ENCODE measurements at regions not wholly inside any gene's neighbourhood (a gene's known extent, or its start where the extent isn't known, plus 50 kb on each side); places are given as distances from the start of the nearest gene placed in this dataset.
A peak's percentile ranks its signal among the peaks of the same experiment; 100 is the strongest.
"Not testable (repeated sequence)": the region's sequence is repeated elsewhere in the genome, so short reads cannot be mapped to it uniquely, and the experiment has no call there.

DNA sequence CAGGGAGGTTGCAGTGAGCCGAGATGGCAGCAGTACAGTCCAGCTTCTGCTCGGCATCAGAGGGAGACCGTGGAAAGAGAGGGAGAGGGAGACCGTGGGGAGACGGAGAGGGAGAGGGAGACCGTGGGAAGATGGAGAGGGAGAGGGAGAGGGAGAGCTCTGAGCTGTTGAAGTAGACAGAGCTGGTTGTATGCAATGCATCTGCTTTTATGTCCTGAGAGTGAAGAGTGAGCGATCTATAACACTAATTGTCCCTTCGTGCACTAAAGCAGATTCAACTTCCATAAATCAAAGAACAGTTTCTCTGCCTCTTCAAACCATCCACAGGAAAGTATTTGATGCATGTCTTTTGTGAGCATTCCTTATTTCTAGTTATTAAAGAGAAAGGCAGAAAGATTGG is 300.6 kb downstream of the FLRT2 start:
- H3K27me3 ChIP-seq (replicated peaks in 2 of 5; ENCODE audit: control insufficient read depth in 4 of 5, insufficient read depth in 5 of 5, low read length in 4 of 5); H3K4me1 ChIP-seq (ENCODE audit: control extremely low read depth in 1 of 4, control insufficient read depth in 4 of 4, insufficient read depth in 4 of 4, low read length in 3 of 4); H3K9me3 ChIP-seq (ENCODE audit: control extremely low read depth in 1 of 5, control insufficient read depth in 4 of 5, insufficient read depth in 2 of 5, low read depth in 1 of 5, low read length in 4 of 5); POLR2A ChIA-PET; H3K27ac ChIP-seq (ENCODE audit: insufficient read depth in 1 of 2, low read depth in 1 of 2, low read length in 2 of 2, poor library complexity in 1 of 2, severe bottlenecking in 2 of 2); DNase-seq; CTCF ChIA-PET; H3K4me3 ChIP-seq (ENCODE audit: control insufficient read depth in 1 of 7, extremely low read depth in 1 of 7, insufficient read depth in 4 of 7, low read depth in 2 of 7, low read length in 6 of 7); H3K36me3 ChIP-seq (ENCODE audit: control insufficient read depth in 4 of 4, insufficient read depth in 4 of 4, low read length in 3 of 4): not testable (repeated sequence)
- 97% methylated on average over 6 of the region's 8 CpGs for WGBS (ENCODE audit: insufficient coverage)

DNA sequence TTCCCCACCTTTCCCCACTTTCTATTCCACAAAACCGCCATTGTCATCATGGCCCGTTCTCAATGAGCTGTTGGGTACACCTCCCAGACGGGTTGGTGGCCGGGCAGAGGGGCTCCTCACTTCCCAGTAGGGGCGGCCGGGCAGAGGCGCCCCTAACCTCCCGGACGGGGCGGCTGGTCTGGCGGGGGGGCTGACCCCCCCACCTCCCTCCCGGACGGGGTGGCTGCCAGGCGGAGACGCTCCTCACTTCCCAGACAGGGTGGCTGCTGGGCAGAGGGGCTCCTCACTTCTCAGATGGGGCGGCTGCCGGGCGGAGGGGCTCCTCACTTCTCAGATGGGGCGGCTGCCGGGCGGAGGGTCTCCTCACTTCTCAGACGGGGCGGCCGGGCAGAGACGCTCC is 299.7 kb downstream of the FLRT2 start:
- DNase-seq; H3K4me3 ChIP-seq (ENCODE audit: control insufficient read depth in 1 of 7, extremely low read depth in 1 of 7, insufficient read depth in 4 of 7, low read depth in 2 of 7, low read length in 6 of 7); H3K4me1 ChIP-seq (ENCODE audit: control extremely low read depth in 1 of 4, control insufficient read depth in 4 of 4, insufficient read depth in 4 of 4, low read length in 3 of 4); H3K27me3 ChIP-seq (replicated peaks in 2 of 5; ENCODE audit: control insufficient read depth in 4 of 5, insufficient read depth in 5 of 5, low read length in 4 of 5); H3K9me3 ChIP-seq (ENCODE audit: control extremely low read depth in 1 of 5, control insufficient read depth in 4 of 5, insufficient read depth in 2 of 5, low read depth in 1 of 5, low read length in 4 of 5); H3K27ac ChIP-seq (ENCODE audit: insufficient read depth in 1 of 2, low read depth in 1 of 2, low read length in 2 of 2, poor library complexity in 1 of 2, severe bottlenecking in 2 of 2); CTCF ChIA-PET; H3K36me3 ChIP-seq (ENCODE audit: control insufficient read depth in 4 of 4, insufficient read depth in 4 of 4, low read length in 3 of 4); POLR2A ChIA-PET: not testable (repeated sequence)
- WGBS (ENCODE audit: insufficient coverage), result no CpG with 5 or more reads among the region's 25 CpGs

DNA sequence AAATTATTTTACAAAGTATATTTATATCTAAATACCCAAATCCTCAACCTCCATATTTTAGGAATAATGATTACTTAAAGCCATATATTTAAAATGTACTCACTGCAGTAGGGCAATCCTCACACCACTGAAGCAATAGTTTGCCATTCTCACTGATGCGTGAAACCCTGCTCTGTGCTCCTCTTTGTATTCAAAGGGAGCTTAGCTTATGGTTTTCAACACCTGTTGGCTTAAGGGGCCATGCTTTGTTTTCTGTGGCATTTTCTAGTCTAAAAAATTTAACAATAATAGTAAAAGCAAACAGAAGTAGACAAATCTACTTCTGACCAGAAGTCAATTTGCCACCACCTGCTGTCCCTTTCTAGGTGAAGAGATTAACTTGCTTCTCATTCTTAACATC is 294.6 kb downstream of the FLRT2 start:
- WGBS (ENCODE audit: insufficient coverage), result no CpG with 5 or more reads among the region's 1 CpG
- no peak overlapping the region for H3K27ac ChIP-seq (ENCODE audit: insufficient read depth in 1 of 2, low read depth in 1 of 2, low read length in 2 of 2, poor library complexity in 1 of 2, severe bottlenecking in 2 of 2)
- H3K27me3 ChIP-seq (replicated peaks in 2 of 5; ENCODE audit: control insufficient read depth in 4 of 5, insufficient read depth in 5 of 5, low read length in 4 of 5), result no peaks in the 10 kb centered on the region
- no peak for DNase-seq
- H3K9me3 ChIP-seq (ENCODE audit: control extremely low read depth in 1 of 5, control insufficient read depth in 4 of 5, insufficient read depth in 2 of 5, low read depth in 1 of 5, low read length in 4 of 5), result no peaks in the 10 kb centered on the region
- ChIA-PET CTCF (no interaction called here), POLR2A (no interaction called here)
- no peaks in the 10 kb centered on the region for H3K4me1 ChIP-seq (ENCODE audit: control extremely low read depth in 1 of 4, control insufficient read depth in 4 of 4, insufficient read depth in 4 of 4, low read length in 3 of 4)
- no peaks in the 10 kb centered on the region for H3K36me3 ChIP-seq (ENCODE audit: control insufficient read depth in 4 of 4, insufficient read depth in 4 of 4, low read length in 3 of 4)
- no peak overlapping the region for H3K4me3 ChIP-seq (ENCODE audit: control insufficient read depth in 1 of 7, extremely low read depth in 1 of 7, insufficient read depth in 4 of 7, low read depth in 2 of 7, low read length in 6 of 7)

DNA sequence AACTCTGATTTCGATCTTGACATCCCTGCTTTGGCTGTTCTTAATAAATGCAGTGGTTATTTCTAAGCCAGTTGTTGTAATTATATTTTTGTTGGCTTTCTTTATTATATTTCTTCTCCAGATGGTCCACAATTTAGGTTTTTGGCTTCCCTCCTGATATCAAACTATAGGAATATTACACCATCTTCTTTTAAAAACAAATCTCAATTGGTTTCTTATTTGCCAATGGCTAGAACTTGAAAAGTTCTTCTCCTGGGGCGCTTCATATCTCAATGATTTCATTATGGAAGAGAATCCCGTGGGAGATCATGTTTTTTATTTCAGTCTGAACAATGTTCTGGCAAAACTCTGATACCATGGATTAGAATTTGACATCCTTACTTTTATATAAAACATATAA is 292.3 kb downstream of the FLRT2 start:
- no peaks in the 10 kb centered on the region for H3K9me3 ChIP-seq (ENCODE audit: control extremely low read depth in 1 of 5, control insufficient read depth in 4 of 5, insufficient read depth in 2 of 5, low read depth in 1 of 5, low read length in 4 of 5)
- no peaks in the 10 kb centered on the region for H3K4me1 ChIP-seq (ENCODE audit: control extremely low read depth in 1 of 4, control insufficient read depth in 4 of 4, insufficient read depth in 4 of 4, low read length in 3 of 4)
- no peak overlapping the region for H3K4me3 ChIP-seq (ENCODE audit: control insufficient read depth in 1 of 7, extremely low read depth in 1 of 7, insufficient read depth in 4 of 7, low read depth in 2 of 7, low read length in 6 of 7)
- ChIA-PET CTCF (no interaction called here), POLR2A (no interaction called here)
- no peaks in the 10 kb centered on the region for H3K27me3 ChIP-seq (replicated peaks in 2 of 5; ENCODE audit: control insufficient read depth in 4 of 5, insufficient read depth in 5 of 5, low read length in 4 of 5)
- 100% methylated on average over 2 of the region's 3 CpGs for WGBS (ENCODE audit: insufficient coverage)
- no peaks in the 10 kb centered on the region for H3K36me3 ChIP-seq (ENCODE audit: control insufficient read depth in 4 of 4, insufficient read depth in 4 of 4, low read length in 3 of 4)
- DNase-seq, result no peak
- no peak overlapping the region for H3K27ac ChIP-seq (ENCODE audit: insufficient read depth in 1 of 2, low read depth in 1 of 2, low read length in 2 of 2, poor library complexity in 1 of 2, severe bottlenecking in 2 of 2)

DNA sequence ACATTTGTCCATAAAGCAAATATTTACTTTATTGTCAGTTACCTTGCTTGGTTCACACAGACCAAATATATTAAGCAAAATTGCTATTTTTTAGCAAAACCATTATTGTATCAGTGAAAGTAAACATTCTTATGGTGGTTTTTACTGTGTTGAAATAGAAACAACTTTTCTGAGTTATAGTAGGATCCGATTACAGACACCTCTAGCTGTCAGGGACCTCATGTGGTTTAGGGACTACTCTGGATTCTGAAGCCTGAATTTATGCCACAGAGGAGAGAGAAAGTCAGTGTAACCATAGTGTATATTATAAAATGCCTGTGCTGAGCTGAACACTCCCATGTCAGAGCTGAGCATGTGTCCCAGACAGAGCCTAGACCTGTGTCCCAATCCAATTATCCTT is 287.5 kb downstream of the FLRT2 start:
- WGBS (ENCODE audit: insufficient coverage), result 100% methylated on average over 1 of the region's 1 CpG
- no peak for DNase-seq
- Histone ChIP-seq H3K36me3 (ENCODE audit: control insufficient read depth in 4 of 4, insufficient read depth in 4 of 4, low read length in 3 of 4) (no peaks in the 10 kb centered on the region), H3K4me3 (ENCODE audit: control insufficient read depth in 1 of 7, extremely low read depth in 1 of 7, insufficient read depth in 4 of 7, low read depth in 2 of 7, low read length in 6 of 7) (no peak overlapping the region), H3K9me3 (ENCODE audit: control extremely low read depth in 1 of 5, control insufficient read depth in 4 of 5, insufficient read depth in 2 of 5, low read depth in 1 of 5, low read length in 4 of 5) (no peaks in the 10 kb centered on the region), H3K27ac (ENCODE audit: insufficient read depth in 1 of 2, low read depth in 1 of 2, low read length in 2 of 2, poor library complexity in 1 of 2, severe bottlenecking in 2 of 2) (no peak overlapping the region), H3K4me1 (ENCODE audit: control extremely low read depth in 1 of 4, control insufficient read depth in 4 of 4, insufficient read depth in 4 of 4, low read length in 3 of 4) (peaks cover 0 to 15% (median 11%) of the 10 kb centered on the region in 4 experiments), H3K27me3 (replicated peaks in 2 of 5; ENCODE audit: control insufficient read depth in 4 of 5, insufficient read depth in 5 of 5, low read length in 4 of 5) (no peaks in the 10 kb centered on the region)
- CTCF ChIA-PET, result no interaction called here
- POLR2A ChIA-PET, result no interaction called here

DNA sequence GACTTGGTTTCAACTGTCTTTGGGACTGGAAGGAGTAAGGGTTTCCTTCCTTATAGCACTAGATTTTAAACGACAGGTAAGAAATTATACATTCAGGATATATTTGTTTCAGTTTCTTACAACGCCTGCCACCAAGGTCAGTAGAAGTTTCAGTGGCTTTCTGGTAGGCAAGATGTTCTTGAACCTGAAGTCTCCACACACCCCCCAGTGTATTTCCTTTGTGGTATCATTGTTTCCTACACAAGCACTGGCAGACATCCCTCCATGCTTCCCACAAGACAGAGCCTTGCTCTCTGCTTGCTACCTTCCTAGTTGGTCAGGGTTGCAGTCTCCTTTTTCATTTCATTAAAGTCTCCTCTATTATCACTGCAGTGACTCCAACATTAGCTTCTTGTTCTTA is 283.1 kb downstream of the FLRT2 start:
- Histone ChIP-seq H3K36me3 (ENCODE audit: control insufficient read depth in 4 of 4, insufficient read depth in 4 of 4, low read length in 3 of 4) (no peaks in the 10 kb centered on the region), H3K27me3 (replicated peaks in 2 of 5; ENCODE audit: control insufficient read depth in 4 of 5, insufficient read depth in 5 of 5, low read length in 4 of 5) (no peaks in the 10 kb centered on the region), H3K4me1 (ENCODE audit: control extremely low read depth in 1 of 4, control insufficient read depth in 4 of 4, insufficient read depth in 4 of 4, low read length in 3 of 4) (peaks cover 0 to 26% (median 20%) of the 10 kb centered on the region in 4 experiments), H3K27ac (ENCODE audit: insufficient read depth in 1 of 2, low read depth in 1 of 2, low read length in 2 of 2, poor library complexity in 1 of 2, severe bottlenecking in 2 of 2) (peak overlapping the region; percentile 18 to 71), H3K4me3 (ENCODE audit: control insufficient read depth in 1 of 7, extremely low read depth in 1 of 7, insufficient read depth in 4 of 7, low read depth in 2 of 7, low read length in 6 of 7) (peak overlapping the region in 2 of 7 experiments; percentile 23 to 34), H3K9me3 (ENCODE audit: control extremely low read depth in 1 of 5, control insufficient read depth in 4 of 5, insufficient read depth in 2 of 5, low read depth in 1 of 5, low read length in 4 of 5) (no peaks in the 10 kb centered on the region)
- ChIA-PET CTCF (no interaction called here), POLR2A (no interaction called here)
- no CpG with 5 or more reads among the region's 2 CpGs for WGBS (ENCODE audit: insufficient coverage)
- peak; percentile 38 to 88 (median 84) for DNase-seq

DNA sequence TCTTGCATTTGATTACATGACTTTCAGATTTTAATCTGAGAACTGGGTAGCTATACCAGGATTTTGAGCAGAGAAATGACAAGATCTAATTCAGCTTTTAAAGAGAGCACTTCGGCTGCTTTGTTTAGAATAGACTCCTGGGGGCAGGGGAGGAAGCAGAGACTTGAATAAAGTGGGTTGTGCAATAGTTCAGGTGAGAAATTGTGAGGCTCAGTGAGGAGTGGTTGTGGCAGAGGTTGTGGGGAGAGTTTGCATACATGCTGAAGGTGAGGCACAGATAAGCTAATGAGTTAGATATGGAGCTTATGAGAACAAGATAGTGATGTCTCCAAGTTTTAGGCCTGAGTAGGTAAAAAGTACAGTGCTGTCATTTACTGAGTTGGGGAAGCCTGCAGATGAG is 281.4 kb downstream of the FLRT2 start:
- Histone ChIP-seq H3K9me3 (ENCODE audit: control extremely low read depth in 1 of 5, control insufficient read depth in 4 of 5, insufficient read depth in 2 of 5, low read depth in 1 of 5, low read length in 4 of 5) (no peaks in the 10 kb centered on the region), H3K4me1 (ENCODE audit: control extremely low read depth in 1 of 4, control insufficient read depth in 4 of 4, insufficient read depth in 4 of 4, low read length in 3 of 4) (peaks cover 0 to 26% (median 20%) of the 10 kb centered on the region in 4 experiments), H3K27me3 (replicated peaks in 2 of 5; ENCODE audit: control insufficient read depth in 4 of 5, insufficient read depth in 5 of 5, low read length in 4 of 5) (no peaks in the 10 kb centered on the region), H3K4me3 (ENCODE audit: control insufficient read depth in 1 of 7, extremely low read depth in 1 of 7, insufficient read depth in 4 of 7, low read depth in 2 of 7, low read length in 6 of 7) (no peak overlapping the region), H3K27ac (ENCODE audit: insufficient read depth in 1 of 2, low read depth in 1 of 2, low read length in 2 of 2, poor library complexity in 1 of 2, severe bottlenecking in 2 of 2) (no peak overlapping the region), H3K36me3 (ENCODE audit: control insufficient read depth in 4 of 4, insufficient read depth in 4 of 4, low read length in 3 of 4) (no peaks in the 10 kb centered on the region)
- DNase-seq, result no peak
- ChIA-PET POLR2A (no interaction called here), CTCF (no interaction called here)
- WGBS (ENCODE audit: insufficient coverage), result 90% methylated on average over 1 of the region's 1 CpG

DNA sequence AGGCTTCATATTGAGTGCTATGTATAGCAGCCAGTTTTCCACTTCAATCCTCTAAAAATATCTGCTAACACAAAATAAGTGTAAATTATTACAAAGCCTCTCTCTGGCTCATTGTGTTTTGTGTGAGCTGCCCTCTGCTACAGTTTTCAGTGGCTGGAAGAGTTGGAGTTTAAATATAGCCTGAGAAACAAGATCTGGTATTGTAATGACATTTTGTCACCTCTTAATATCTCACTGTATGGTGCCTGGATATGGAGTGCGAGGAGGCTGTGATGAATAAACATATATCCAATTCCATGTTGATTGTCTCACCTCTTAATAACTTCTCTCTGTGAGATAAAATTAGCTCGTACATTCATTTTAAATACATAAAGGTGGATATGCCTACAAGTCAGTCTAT is 269.7 kb downstream of the FLRT2 start:
- no peaks in the 10 kb centered on the region for H3K27me3 ChIP-seq (replicated peaks in 2 of 5; ENCODE audit: control insufficient read depth in 4 of 5, insufficient read depth in 5 of 5, low read length in 4 of 5)
- WGBS (ENCODE audit: insufficient coverage), result no CpG with 5 or more reads among the region's 2 CpGs
- no peaks in the 10 kb centered on the region for H3K36me3 ChIP-seq (ENCODE audit: control insufficient read depth in 4 of 4, insufficient read depth in 4 of 4, low read length in 3 of 4)
- ChIA-PET POLR2A (no interaction called here), CTCF (no interaction called here)
- DNase-seq, result no peak
- no peak overlapping the region for H3K27ac ChIP-seq (ENCODE audit: insufficient read depth in 1 of 2, low read depth in 1 of 2, low read length in 2 of 2, poor library complexity in 1 of 2, severe bottlenecking in 2 of 2)
- no peak overlapping the region for H3K4me3 ChIP-seq (ENCODE audit: control insufficient read depth in 1 of 7, extremely low read depth in 1 of 7, insufficient read depth in 4 of 7, low read depth in 2 of 7, low read length in 6 of 7)
- H3K4me1 ChIP-seq (ENCODE audit: control extremely low read depth in 1 of 4, control insufficient read depth in 4 of 4, insufficient read depth in 4 of 4, low read length in 3 of 4), result no peaks in the 10 kb centered on the region
- H3K9me3 ChIP-seq (ENCODE audit: control extremely low read depth in 1 of 5, control insufficient read depth in 4 of 5, insufficient read depth in 2 of 5, low read depth in 1 of 5, low read length in 4 of 5), result no peaks in the 10 kb centered on the region

Data from common myeloid progenitor, CD34-positive (primary cell).